Tibial nerve (tissue), 4 donors: ENCODE measurements at regions not wholly inside any gene's neighbourhood (a gene's known extent, or its start where the extent isn't known, plus 50 kb on each side); places are given as distances from the start of the nearest gene placed in this dataset.

Experiments used
- CTCF ChIP-seq, 5 experiments: fragments of 200-600 bp in 3 of 5; fragments of 450-650 bp in 2 of 5; sonication (generic) in 3 of 5; IDR thresholded peaks; one replicate each; pipeline ENCODE4 v1.5.1; 2016 to 2019; ENCODE audit warnings: antibody characterized with exemption in 5 of 5, mild to moderate bottlenecking in 3 of 5, moderate library complexity in 2 of 5
- EP300 ChIP-seq, 2 donors: sonication (generic); formaldehyde crosslinking; IDR thresholded peaks; one replicate each; pipeline ENCODE4 v1.6.1; 2017; ENCODE audit warnings: antibody characterized with exemption in 2 of 2, mild to moderate bottlenecking in 1 of 2
- POLR2A ChIP-seq, 2 donors: fragments of 450-650 bp; IDR thresholded peaks; one replicate each; pipeline ENCODE4 v1.6.1; 2017; ENCODE audit warnings: antibody characterized with exemption in 2 of 2, mild to moderate bottlenecking in 2 of 2, moderate library complexity in 2 of 2

GRCh38 chr4:180680305-180680704 lies 1562.9 kb upstream of the TENM3 start:
- no peak for TF ChIP-seq CTCF (IDR thresholded peaks at IDR 0.05)
- no peak for TF ChIP-seq POLR2A (IDR thresholded peaks at IDR 0.05)
- no peak for TF ChIP-seq EP300 (IDR thresholded peaks at IDR 0.05)
